ENCODE measurements at regions not wholly inside any gene's neighbourhood (a gene's known extent, or its start where the extent isn't known, plus 50 kb on each side); places are given as distances from the start of the nearest gene placed in this dataset.

DNA sequence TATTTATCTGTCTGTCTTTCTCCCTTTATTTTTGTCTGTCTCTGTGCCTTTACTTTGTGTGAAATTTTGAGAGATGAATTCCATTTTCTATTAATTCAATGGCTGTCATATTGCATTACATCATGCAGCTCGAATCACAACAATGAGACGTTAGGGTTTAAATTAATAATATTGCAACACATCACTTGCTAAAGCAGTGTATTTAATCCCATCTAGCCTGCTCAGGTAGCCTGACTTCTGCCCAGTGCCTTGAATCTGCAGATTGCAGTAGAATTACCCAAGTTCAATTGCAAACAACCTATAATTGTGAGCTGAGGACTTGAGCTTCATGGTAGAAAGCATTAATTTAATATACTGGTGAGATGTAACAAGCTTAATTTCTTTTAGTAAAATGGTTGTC lies 235.7 kb upstream of the TSHZ2 start:
- DNase-seq (ENCODE audit: low read depth, low spot score): no peak

- DNase-seq (ENCODE audit: low read depth, low spot score): no peak
Measured at GRCh38 chr20:52731093-52731492, 241.1 kb upstream of the TSHZ2 start.

- no peak for DNase-seq (ENCODE audit: low read depth, low spot score)
Measured at GRCh38 chr20:52727740-52728456, 244.3 kb upstream of the TSHZ2 start.

GRCh38 chr20:52724541-52724940 lies 247.6 kb upstream of the TSHZ2 start:
- no peak for DNase-seq (ENCODE audit: low read depth, low spot score)

DNA sequence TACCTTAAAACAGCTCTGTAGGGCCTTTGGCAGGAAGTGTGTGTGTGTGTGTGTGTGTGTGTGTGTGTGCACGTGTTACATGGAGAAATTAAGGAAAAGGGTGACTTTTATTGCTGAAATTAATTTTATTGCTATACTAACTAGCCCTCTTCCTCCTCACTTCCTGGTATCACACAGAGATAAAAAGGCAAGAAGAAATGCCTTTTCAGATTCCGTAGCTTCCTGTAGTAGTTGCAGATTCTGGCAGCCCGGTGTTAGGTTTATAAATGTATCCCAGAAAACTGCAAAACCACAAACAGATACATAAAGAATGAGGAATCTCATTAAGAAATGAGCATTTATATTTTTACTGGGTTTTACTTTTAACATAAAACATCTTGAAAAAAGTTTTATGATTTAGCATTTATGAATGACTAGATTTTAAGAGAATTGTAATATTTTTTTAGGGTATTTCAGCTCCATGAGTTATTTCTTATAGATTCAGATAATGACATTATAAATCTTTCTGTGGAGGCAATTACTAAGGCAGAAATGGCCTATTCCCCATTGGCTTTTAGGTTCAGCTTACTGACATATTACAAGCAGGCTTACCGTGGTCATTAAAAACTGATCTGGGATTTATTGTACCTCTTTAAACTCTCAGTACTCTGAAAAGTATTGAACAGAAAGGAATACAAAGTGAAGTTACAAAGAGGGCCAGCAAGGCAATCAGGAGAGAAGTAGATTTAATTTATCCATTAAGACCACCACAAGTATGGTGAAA lies 249.1 kb upstream of the TSHZ2 start:
- DNase-seq (ENCODE audit: low read depth, low spot score): no peak

GRCh38 chr20:52708137-52708536 lies 264.0 kb upstream of the TSHZ2 start:
- no peak for DNase-seq (ENCODE audit: low read depth, low spot score)

- DNase-seq (ENCODE audit: low read depth, low spot score): no peak
Measured at GRCh38 chr20:52704553-52704952, 267.6 kb upstream of the TSHZ2 start.

- no peak for DNase-seq (ENCODE audit: low read depth, low spot score)
Measured at GRCh38 chr20:52688345-52688744, 283.8 kb upstream of the TSHZ2 start.

GRCh38 chr20:52684905-52685304 lies 287.3 kb upstream of the TSHZ2 start:
- no peak for DNase-seq (ENCODE audit: low read depth, low spot score)

DNA sequence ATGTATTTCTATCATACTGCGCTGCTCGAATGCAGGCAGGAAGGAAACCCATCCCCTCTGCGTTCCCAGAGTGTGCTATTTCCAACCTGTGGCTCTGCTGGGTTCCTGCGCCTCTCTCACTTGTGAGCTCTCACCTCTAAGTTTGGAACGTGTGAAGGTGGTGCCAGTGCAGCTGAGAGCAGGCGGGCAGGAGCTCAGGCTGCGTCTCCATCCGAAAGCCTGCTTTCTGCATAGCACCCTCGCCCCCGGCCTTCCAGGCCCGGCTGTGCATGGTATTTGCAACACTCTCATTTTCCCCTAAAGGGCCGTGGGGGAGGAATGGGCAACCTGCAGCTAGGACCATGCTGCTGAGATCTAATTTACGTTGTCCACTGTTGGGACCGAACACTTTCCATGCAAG lies 288.0 kb upstream of the TSHZ2 start:
- no peak for DNase-seq (ENCODE audit: low read depth, low spot score)

DNA sequence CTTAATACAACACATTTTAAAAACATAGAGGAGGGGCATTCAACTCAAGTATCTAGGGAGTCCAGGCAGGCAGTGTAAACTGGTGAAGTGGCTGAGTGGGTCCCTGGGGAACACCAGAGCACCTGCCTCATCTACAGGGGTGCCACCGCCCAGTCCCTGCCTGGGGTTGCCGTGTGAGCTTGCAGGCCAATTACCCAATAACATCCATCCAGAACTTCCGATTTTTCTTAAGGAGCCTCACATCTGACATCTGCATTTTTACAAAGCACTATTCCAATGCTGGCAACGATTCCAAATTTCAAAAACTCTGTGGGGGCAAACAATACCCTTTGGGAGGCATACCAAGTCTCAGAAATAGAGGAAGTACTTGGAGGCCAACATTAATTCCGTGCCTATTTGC lies 288.4 kb upstream of the TSHZ2 start:
- DNase-seq (ENCODE audit: low read depth, low spot score): no peak

- no peak for DNase-seq (ENCODE audit: low read depth, low spot score)
Measured at GRCh38 chr20:52682237-52682636, 289.9 kb upstream of the TSHZ2 start.

- no peak for DNase-seq (ENCODE audit: low read depth, low spot score)
Measured at GRCh38 chr20:52681288-52681687, 290.9 kb upstream of the TSHZ2 start.

DNA sequence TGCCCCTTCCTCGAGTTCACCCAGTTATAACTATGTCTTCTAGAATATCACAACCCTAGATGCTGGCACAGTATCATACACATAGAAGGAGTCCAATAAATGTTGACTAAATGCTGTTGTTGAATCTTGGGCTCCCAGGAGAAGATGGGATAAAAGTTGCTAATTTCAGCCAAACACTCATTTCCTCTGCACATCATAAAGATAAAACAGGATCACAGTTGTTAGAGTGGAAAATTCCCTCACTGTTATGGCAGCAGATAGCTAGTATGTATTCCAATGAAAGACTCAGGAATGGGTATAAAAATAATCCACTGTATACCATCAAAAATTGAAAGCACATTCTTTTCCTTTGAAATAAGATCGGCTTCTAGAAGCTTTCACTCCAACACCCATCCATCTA lies 294.9 kb upstream of the TSHZ2 start:
- DNase-seq (ENCODE audit: low read depth, low spot score): no peak

DNA sequence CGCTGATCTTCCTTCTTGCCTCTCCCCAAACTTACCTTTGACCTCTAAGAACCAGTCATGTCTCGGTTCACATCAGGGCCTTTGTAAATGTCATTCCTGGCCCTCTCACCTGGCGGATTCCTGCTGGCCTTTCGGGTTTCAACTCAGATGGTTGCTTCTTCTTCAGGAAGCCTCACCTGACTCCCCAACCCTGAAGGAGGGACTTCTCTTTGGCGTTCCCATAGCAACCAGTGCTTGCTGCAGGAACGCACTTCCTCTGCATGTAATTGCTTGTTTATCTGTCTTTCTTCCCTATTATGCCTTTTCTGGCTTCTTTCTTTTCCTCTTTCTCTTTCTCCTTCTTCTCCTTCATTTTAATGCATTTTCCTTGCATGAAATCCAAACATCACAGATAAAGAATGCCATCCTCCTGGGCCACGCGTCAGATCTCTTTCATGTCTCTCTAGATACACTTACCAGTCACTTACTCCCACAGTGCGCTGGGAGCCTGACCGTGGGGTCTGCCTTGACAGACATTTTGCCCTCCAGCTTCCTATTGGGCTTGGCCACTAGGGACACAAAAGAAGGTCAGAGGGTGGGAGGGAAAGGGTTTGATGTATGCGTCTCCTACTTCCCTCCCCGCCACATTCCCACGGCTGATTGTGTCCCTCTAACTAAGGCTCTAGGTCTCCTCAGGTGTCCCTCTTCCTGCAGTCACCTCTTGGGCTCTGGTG lies 295.7 kb upstream of the TSHZ2 start:
- DNase-seq (ENCODE audit: low read depth, low spot score): no peak

GRCh38 chr20:52675375-52675774 lies 296.8 kb upstream of the TSHZ2 start:
- no peak for DNase-seq (ENCODE audit: low read depth, low spot score)

DNA sequence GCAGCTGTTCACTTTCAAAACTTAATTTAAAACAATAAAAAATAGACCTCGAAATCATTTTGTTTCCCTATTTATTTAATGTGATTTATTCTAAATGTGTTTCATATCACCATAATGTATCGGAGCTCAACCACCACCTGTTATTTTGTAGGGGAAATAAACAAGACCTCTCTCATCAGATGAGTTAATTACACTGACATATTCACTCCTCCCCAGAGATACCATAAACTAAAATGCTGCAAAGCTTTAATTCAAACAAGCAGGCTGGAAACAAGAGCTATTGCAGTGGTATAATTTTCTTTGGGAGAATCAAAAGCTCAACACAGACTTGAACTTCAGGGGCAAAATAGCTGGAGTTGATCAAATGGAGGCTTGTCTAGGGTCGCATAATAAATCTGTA lies 303.5 kb upstream of the TSHZ2 start:
- DNase-seq (ENCODE audit: low read depth, low spot score): no peak

- no peak for DNase-seq (ENCODE audit: low read depth, low spot score)
Measured at GRCh38 chr20:52667358-52667757, 304.8 kb upstream of the TSHZ2 start.

GRCh38 chr20:52665441-52665840 lies 306.7 kb upstream of the TSHZ2 start:
- no peak for DNase-seq (ENCODE audit: low read depth, low spot score)

- no peak for DNase-seq (ENCODE audit: low read depth, low spot score)
Measured at GRCh38 chr20:52655395-52655794, 316.8 kb upstream of the TSHZ2 start.

DNA sequence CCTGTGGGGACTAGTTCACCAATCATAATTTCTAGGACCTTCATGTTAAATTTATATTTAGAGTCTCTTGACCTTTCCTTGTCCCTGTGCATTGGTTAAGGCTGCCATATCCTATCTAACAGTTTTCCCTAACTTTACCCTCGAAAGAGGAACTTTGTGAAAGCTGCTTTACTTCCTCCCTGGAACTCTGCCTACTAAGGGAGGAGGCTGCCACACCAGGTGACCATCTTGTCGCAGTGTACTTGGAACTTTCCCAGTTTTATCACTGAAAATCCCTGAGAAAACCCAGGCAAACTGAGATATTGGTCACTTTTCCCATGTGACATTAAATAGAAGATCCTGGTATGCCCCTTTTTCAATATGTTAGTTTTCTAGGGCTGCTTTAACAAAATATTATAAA lies 317.6 kb upstream of the TSHZ2 start:
- DNase-seq (ENCODE audit: low read depth, low spot score): no peak

DNA sequence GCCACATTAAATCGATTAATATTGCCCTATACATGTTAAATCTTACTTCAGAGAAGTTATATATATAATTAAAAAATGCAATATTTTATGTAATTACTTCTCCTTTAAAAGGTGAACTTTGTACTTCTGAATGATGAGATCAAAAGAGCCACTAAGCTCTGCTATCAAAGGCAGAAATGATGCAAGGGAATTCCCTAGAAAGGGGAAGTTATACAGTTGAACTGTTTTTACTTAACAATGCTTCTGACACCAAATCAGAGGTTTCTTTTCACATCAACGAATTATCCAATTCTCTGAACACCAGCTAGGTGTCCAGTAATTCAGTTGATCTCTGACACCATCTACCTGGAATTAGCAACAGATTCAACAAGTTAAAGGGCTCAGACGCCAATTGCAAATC lies 319.9 kb upstream of the TSHZ2 start:
- DNase-seq (ENCODE audit: low read depth, low spot score): no peak

GRCh38 chr20:52649727-52650126 lies 322.4 kb upstream of the TSHZ2 start:
- DNase-seq (ENCODE audit: low read depth, low spot score): no peak

All from astrocyte of the hippocampus (primary cell).